Neural cell (in vitro differentiated cells): ENCODE measurements at regions not wholly inside any gene's neighbourhood (a gene's known extent, or its start where the extent isn't known, plus 50 kb on each side); places are given as distances from the start of the nearest gene placed in this dataset.

ENCODE experiments used
- CTCF ChIP-seq: fragments of 450-650 bp; IDR thresholded peaks from 2 replicates; pipeline ENCODE4 v1.5.1; 2014; ENCODE audit warnings: antibody characterized with exemption, mild to moderate bottlenecking, moderate library complexity; ENCODE audit not compliant: poor library complexity, severe bottlenecking
- EZH2 ChIP-seq: fragments of 200-600, 300-800 bp; shearing (Covaris generic), sonication (generic); IDR thresholded peaks from 2 replicates; pipeline ENCODE4 v1.6.1; 2014; ENCODE audit warnings: antibody characterized with exemption, low read length, borderline replicate concordance, mild to moderate bottlenecking; ENCODE audit not compliant: insufficient read depth, poor library complexity, severe bottlenecking
- TAF1 ChIP-seq: IDR thresholded peaks from 2 replicates; pipeline ENCODE4 v1.6.1; 2012; ENCODE audit warnings: low read depth

GRCh38 chr5:96288166-96288844 lies 144.7 kb downstream of the PCSK1 start:
- no peak for TF ChIP-seq CTCF
- no peak for TF ChIP-seq EZH2
- no peak for TF ChIP-seq TAF1
